Embryonic facial prominence (tissue), 1 donor: ENCODE measurements at regions not wholly inside any gene's neighbourhood (a gene's known extent, or its start where the extent isn't known, plus 50 kb on each side); places are given as distances from the start of the nearest gene placed in this dataset.

ENCODE experiments used
- DNase-seq: peaks from one replicate; pipeline ENCODE4 v3.0.0-alpha.2; 2016; ENCODE audit errors: extremely low spot score

DNA sequence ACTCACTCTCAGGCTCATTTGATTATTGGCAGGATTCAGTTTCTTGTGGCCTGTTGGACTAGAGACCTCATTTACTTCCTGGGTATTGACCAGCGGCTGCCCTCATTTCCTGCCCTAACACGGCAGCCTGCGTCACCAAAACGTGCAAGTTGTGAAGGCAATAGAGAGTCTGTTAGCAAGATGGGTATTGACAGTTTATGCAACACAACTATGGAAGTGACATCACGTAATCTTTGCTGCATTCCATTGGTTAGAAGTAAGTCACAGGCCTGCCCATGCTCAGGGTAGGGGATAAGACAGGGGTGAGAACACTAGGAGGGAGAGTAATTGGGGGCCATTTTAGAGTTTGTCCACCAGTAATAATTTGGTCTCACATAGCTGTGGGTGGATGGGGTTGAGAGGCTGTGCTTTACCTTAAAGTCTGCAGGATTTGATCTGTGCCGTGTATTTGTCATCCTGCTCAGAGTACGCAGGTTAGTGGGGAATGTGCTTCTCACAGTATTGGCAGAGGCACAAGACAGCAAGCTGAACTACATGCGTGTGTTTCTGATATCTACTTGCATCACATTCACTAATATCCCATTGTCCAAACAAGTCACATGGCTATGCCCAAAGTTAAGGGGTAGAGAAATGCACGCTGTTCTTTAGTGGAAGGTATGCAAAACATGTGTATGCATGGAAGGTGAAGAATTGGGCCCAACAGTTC, 83.3 kb downstream of the EDEM1 start:
- no peak for DNase-seq

DNA sequence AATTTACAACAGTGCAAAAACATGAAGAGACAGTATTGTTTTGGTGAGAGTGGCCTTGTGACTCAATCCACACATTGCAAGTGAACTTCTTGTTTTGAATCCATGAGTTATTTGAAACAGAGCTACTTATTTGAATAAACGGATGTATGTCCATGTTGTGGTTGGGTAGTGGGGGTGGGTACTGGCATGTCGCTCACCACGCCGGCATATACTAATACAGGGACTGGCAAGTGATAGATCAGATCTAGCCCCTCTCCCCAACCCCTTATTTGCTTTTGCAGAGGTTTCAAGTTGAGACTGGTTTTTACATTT, 83.8 kb downstream of the EDEM1 start:
- no peak for DNase-seq

- no peak for DNase-seq
Observed at GRCh38 chr3:5272387-5272786, 84.9 kb downstream of the EDEM1 start.

DNA sequence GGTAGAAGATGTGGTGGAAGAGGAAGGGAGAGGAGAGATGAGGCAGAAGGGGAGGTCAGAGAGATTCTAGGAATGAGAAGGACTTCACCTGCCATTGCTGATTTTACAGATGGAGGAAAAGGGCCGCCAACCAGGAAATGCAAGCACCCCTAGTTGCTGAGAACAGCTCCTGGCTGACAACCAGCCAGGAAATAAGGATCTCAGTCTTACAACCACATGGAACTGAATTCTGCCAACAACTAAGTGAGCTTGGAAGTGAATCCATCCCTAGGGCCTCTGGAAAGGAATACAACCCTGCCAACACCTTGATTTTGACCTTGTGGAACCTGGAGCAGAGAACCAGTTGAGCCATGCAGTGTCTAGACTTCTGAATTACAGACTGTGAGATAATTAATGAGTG, 86.6 kb downstream of the EDEM1 start:
- no peak for DNase-seq

GRCh38 chr3:5275529-5275928, 88.0 kb downstream of the EDEM1 start:
- no peak for DNase-seq

- DNase-seq: no peak
Observed at GRCh38 chr3:5276934-5277333, 89.4 kb downstream of the EDEM1 start.

- no peak for DNase-seq
Observed at GRCh38 chr3:5277612-5278236, 90.2 kb downstream of the EDEM1 start.

GRCh38 chr3:5278666-5279065, 91.2 kb downstream of the EDEM1 start:
- DNase-seq: no peak

GRCh38 chr3:5282703-5283102, 95.2 kb downstream of the EDEM1 start:
- no peak for DNase-seq

DNA sequence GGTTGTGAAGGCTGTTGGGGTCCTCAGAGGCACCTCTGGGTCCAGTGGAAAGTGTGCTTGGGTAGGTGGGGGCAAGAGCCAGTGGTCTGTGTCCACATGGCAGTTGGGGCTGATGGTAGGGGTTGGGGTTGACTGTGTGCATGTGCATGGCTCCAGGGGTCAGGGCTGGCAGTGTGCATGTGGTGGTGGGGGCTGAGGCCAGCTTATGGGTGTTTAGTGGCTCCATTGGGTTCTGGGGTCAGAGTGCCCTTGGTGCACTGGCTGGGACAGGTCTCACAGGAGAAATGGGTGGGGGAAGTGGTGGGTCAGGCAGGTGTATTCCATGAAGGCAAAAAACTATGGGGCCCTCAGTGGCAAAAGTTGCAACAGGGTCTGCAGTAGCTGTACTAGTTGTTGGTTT, 97.9 kb downstream of the EDEM1 start:
- no peak for DNase-seq

DNA sequence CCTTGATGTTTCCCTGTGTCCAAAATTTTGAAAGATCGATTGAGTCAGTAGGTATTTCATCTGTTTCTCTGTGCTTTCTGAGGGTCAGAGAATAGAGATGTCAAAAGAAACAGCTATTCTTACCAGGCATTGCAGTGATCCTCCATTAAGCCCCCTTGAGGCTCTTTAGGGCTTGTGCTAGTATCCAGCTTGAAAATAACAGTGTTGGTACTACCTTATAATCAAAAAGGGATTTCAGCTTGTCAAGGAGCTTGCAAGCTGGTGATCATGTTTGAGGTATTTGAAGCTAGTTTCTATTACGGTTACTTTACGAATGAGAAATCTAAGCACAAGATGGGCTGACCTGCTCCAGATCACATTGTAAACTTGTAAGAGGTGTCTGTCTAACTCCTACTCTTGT, 103.4 kb downstream of the EDEM1 start:
- no peak for DNase-seq

GRCh38 chr3:5292512-5292911, 105.0 kb downstream of the EDEM1 start:
- no peak for DNase-seq

GRCh38 chr3:5293207-5293606, 105.7 kb downstream of the EDEM1 start:
- DNase-seq: no peak

DNA sequence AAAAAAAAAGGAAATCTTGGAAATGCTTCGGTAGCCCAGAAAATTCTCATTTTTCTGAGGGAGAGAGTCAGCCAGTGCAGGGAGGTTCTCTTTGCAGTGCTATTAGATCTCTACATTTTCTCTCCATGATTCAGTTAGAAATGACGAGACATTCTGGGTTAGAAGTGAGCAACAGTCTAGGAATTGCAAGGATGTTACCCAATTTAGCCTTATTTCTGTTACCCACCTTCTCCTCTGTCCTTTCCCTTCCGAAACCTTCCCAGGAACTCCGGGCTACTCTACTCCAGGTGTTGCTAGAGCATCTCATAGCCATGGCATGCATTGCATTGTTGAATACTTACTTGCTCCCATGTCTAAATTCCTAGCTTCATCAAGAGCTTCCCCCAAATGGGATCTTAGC, 106.8 kb downstream of the EDEM1 start:
- DNase-seq: no peak

- no peak for DNase-seq
Observed at GRCh38 chr3:5295191-5295690, 107.7 kb downstream of the EDEM1 start.

GRCh38 chr3:5296362-5296761, 108.9 kb downstream of the EDEM1 start:
- no peak for DNase-seq

DNA sequence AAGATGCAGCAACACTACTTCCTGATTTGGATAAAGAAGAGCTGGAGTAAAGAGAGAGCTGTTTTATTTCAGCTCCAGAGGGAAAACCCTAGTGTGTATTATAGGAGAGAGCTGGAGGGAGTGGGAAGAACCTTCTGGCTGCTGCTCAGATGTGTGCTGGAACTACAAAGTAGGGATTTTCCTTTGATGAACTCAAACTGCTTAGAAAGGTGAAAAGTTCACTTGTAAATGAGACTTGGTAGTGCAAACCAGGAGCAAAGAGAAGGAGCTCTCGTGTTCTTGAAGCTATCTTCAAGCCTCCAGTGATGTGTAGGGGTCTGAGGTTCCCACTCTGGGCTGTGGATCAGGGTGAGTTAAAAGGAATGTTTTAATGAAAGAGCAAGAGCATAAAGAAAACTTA, 110.4 kb downstream of the EDEM1 start:
- no peak for DNase-seq

DNA sequence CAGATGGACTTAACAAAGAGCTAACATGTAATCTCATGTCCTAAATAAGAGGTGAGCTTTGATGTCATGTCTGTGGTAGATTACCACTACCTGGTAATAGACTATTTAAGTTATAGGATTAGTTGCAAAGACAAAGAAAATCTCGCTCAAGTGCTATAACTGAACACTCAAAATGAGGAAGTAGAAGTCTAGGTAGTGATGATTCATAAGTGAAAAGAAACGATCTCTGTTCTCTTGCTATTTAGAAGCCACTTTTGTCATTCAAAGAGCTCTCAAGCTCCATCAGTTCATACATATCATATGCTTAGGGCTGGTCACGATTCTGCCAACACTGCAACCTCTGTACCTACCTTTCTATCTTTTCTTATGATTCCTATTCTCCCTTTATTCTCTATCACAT, 110.9 kb downstream of the EDEM1 start:
- DNase-seq: no peak

- DNase-seq: no peak
Observed at GRCh38 chr3:5299161-5299560, 111.7 kb downstream of the EDEM1 start.

GRCh38 chr3:5300638-5301037, 113.1 kb downstream of the EDEM1 start:
- DNase-seq: no peak

GRCh38 chr3:5301651-5302297, 114.3 kb downstream of the EDEM1 start:
- DNase-seq: no peak

- DNase-seq: no peak
Observed at GRCh38 chr3:5302661-5303060, 115.2 kb downstream of the EDEM1 start.

DNA sequence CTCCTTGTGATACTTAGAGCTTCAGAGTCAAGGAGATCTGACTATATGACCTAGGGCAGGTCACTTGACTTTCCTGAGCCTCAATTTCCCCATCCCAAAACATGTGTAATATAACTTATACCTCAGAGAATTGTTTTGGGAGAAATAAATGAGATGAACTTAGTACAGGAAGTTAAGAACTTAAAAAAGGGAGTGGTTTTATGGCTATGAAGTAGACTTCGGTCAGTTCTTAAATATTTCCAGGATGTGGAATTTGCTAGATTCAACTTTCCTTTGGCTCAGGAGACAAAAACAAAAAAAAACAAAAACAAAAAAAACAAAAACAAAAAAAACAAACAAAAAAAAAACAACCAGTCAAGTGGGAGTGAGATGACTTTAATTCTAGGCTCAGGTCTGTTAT, 116.7 kb downstream of the EDEM1 start:
- DNase-seq: no peak
